Trophoblast cell (in vitro differentiated cells and primary cell): ENCODE measurements at regions not wholly inside any gene's neighbourhood (a gene's known extent, or its start where the extent isn't known, plus 50 kb on each side); places are given as distances from the start of the nearest gene placed in this dataset.

ENCODE experiments used
- DNase-seq, 2 donors: peaks; one replicate each; pipeline ENCODE4 v3.0.0-alpha.2; 2016
- H2AFZ ChIP-seq: 2 replicates; pipeline ENCODE4 v1.6.1; 2013; ENCODE audit warnings: low read length, moderate library complexity, mild to moderate bottlenecking; ENCODE audit not compliant: insufficient read depth, poor library complexity
- H2AK5ac ChIP-seq: 2 replicates; pipeline ENCODE4 v1.6.1; 2013; ENCODE audit warnings: mild to moderate bottlenecking, low read length
- H2BK120ac ChIP-seq: 2 replicates; pipeline ENCODE4 v1.6.1; 2013; ENCODE audit warnings: low read length, mild to moderate bottlenecking, moderate library complexity; ENCODE audit not compliant: insufficient read depth, poor library complexity
- H2BK12ac ChIP-seq: 2 replicates; pipeline ENCODE4 v1.6.1; 2013; ENCODE audit warnings: mild to moderate bottlenecking, low read length, moderate library complexity
- H2BK5ac ChIP-seq: 2 replicates; pipeline ENCODE4 v1.6.1; 2013; ENCODE audit warnings: low read length, low read depth, moderate library complexity, mild to moderate bottlenecking; ENCODE audit not compliant: poor library complexity
- H3K14ac ChIP-seq: 2 replicates; pipeline ENCODE4 v1.6.1; 2013; ENCODE audit warnings: mild to moderate bottlenecking, low read length
- H3K18ac ChIP-seq: 2 replicates; pipeline ENCODE4 v1.6.1; 2013; ENCODE audit warnings: mild to moderate bottlenecking, low read length
- H3K23ac ChIP-seq: 2 replicates; pipeline ENCODE4 v1.6.1; 2013; ENCODE audit warnings: low read length
- H3K27ac ChIP-seq: 2 replicates; pipeline ENCODE4 v1.5.1; 2013; ENCODE audit warnings: low read depth, mild to moderate bottlenecking, inconsistent platforms, low read length, moderate library complexity
- H3K27me3 ChIP-seq: 2 replicates; pipeline ENCODE4 v1.6.1; 2013; ENCODE audit warnings: inconsistent platforms, mild to moderate bottlenecking, low read length, moderate library complexity; ENCODE audit not compliant: insufficient read depth
- H3K36me3 ChIP-seq, 2 experiments: 1 replicate in 1 of 2; 2 replicates in 1 of 2; pipeline ENCODE4 v1.6.1; 2013; ENCODE audit warnings: low read length in 2 of 2, mild to moderate bottlenecking in 2 of 2, moderate library complexity in 1 of 2; ENCODE audit not compliant: insufficient read depth in 2 of 2, control insufficient read depth in 1 of 2
- H3K4ac ChIP-seq: 2 replicates; pipeline ENCODE4 v1.6.1; 2013; ENCODE audit warnings: low read depth, mild to moderate bottlenecking, low read length, moderate library complexity
- H3K4me1 ChIP-seq, 2 experiments: 1 replicate in 1 of 2; 2 replicates in 1 of 2; pipeline ENCODE4 v1.6.1; 2013; ENCODE audit warnings: low read length in 2 of 2, mild to moderate bottlenecking in 2 of 2, moderate library complexity in 1 of 2; ENCODE audit not compliant: insufficient read depth in 2 of 2, control insufficient read depth in 1 of 2
- H3K4me2 ChIP-seq: 2 replicates; pipeline ENCODE4 v1.6.1; 2013; ENCODE audit warnings: inconsistent platforms, mild to moderate bottlenecking, low read length, moderate library complexity
- H3K4me3 ChIP-seq: 2 replicates; pipeline ENCODE4 v1.5.1; 2013; ENCODE audit warnings: mild to moderate bottlenecking, low read depth, low read length, inconsistent platforms
- H3K79me1 ChIP-seq: one replicate; pipeline ENCODE4 v1.6.1; 2013; ENCODE audit warnings: low read length
- H3K79me2 ChIP-seq: 2 replicates; pipeline ENCODE4 v1.6.1; 2013; ENCODE audit warnings: low read length, mild to moderate bottlenecking; ENCODE audit not compliant: control insufficient read depth, insufficient read depth, poor library complexity
- H3K9ac ChIP-seq: 2 replicates; pipeline ENCODE4 v1.6.1; 2013; ENCODE audit warnings: mild to moderate bottlenecking, low read length
- H3K9me3 ChIP-seq: 2 replicates; pipeline ENCODE4 v1.6.1; 2013; ENCODE audit warnings: low read depth, mild to moderate bottlenecking, control low read depth, inconsistent platforms, low read length; ENCODE audit not compliant: insufficient read depth
- H4K12ac ChIP-seq: 2 replicates; pipeline ENCODE4 v1.6.1; 2013; ENCODE audit warnings: low read depth, mild to moderate bottlenecking, low read length, moderate library complexity
- H4K8ac ChIP-seq: 2 replicates; pipeline ENCODE4 v1.6.1; 2013; ENCODE audit warnings: low read depth, mild to moderate bottlenecking, low read length, moderate library complexity
- H4K91ac ChIP-seq: one replicate; pipeline ENCODE4 v1.6.1; 2013; ENCODE audit warnings: low read depth, mild to moderate bottlenecking, low read length, moderate library complexity
- WGBS: extraction: QIAGEN DNeasy Blood & Tissue Kit; methylation state at CpG from one replicate; pipeline ENCODE4 v1.1.7; 2013; ENCODE audit warnings: missing lambda C conversion rate; ENCODE audit not compliant: insufficient read length, insufficient coverage; ENCODE audit errors: extremely low coverage; 5-methylcytosine and 5-hydroxymethylcytosine counted together

- Histone ChIP-seq H3K18ac (no peak overlapping the region), H2BK5ac (no peak overlapping the region), H3K14ac (no peak overlapping the region), H2BK12ac (no peak overlapping the region), H3K79me1 (peaks cover 6% of the 10 kb centered on the region), H3K79me2 (no peaks in the 10 kb centered on the region), H3K9me3 (no peaks in the 10 kb centered on the region), H3K27me3 (no peaks in the 10 kb centered on the region), H2AK5ac (no peak overlapping the region), H3K36me3 (no peaks in the 10 kb centered on the region), H3K9ac (no peak overlapping the region), H2BK120ac (no peak overlapping the region), H2AFZ (no peak overlapping the region), H3K4me1 (no peaks in the 10 kb centered on the region), H4K91ac (no peak overlapping the region), H3K4me3 (no peak overlapping the region), H4K8ac (no peak overlapping the region), H3K27ac (no peak overlapping the region), H4K12ac (no peak overlapping the region), H3K4ac (no peak overlapping the region), H3K23ac (no peak overlapping the region), H3K4me2 (no peak overlapping the region)
- no CpG with 5 or more reads among the region's 7 CpGs for WGBS
- DNase-seq, result peak in 1 of 2 donors; percentile 38
Measured at GRCh38 chr6:148272597-148272996, 70.0 kb upstream of the SASH1 start.

GRCh38 chr6:148273962-148274752, 68.5 kb upstream of the SASH1 start:
- Histone ChIP-seq H4K91ac (no peak overlapping the region), H3K79me2 (no peaks in the 10 kb centered on the region), H3K9me3 (no peaks in the 10 kb centered on the region), H4K8ac (no peak overlapping the region), H3K27ac (no peak overlapping the region), H3K4ac (no peak overlapping the region), H2AFZ (peak overlapping the region; percentile 21), H3K4me1 (no peaks in the 10 kb centered on the region), H3K18ac (no peak overlapping the region), H2BK12ac (no peak overlapping the region), H3K36me3 (no peaks in the 10 kb centered on the region), H4K12ac (no peak overlapping the region), H3K4me3 (no peak overlapping the region), H2AK5ac (no peak overlapping the region), H3K4me2 (no peak overlapping the region), H2BK5ac (no peak overlapping the region), H3K23ac (no peak overlapping the region), H3K14ac (no peak overlapping the region), H3K9ac (no peak overlapping the region), H3K79me1 (peaks cover 5% of the 10 kb centered on the region), H3K27me3 (no peaks in the 10 kb centered on the region), H2BK120ac (no peak overlapping the region)
- DNase-seq, result peak in 1 of 2 donors; percentile 76
- no CpG with 5 or more reads among the region's 5 CpGs for WGBS

GRCh38 chr6:148274809-148275208, 67.8 kb upstream of the SASH1 start:
- Histone ChIP-seq H2AK5ac (no peak overlapping the region), H3K27me3 (no peaks in the 10 kb centered on the region), H3K4ac (no peak overlapping the region), H3K23ac (no peak overlapping the region), H4K91ac (no peak overlapping the region), H3K9ac (no peak overlapping the region), H3K14ac (no peak overlapping the region), H3K79me1 (peaks cover 4% of the 10 kb centered on the region), H3K4me2 (no peak overlapping the region), H3K27ac (no peak overlapping the region), H2BK5ac (no peak overlapping the region), H3K4me3 (no peak overlapping the region), H2AFZ (no peak overlapping the region), H3K79me2 (no peaks in the 10 kb centered on the region), H3K18ac (no peak overlapping the region), H4K8ac (no peak overlapping the region), H2BK120ac (no peak overlapping the region), H3K4me1 (no peaks in the 10 kb centered on the region), H2BK12ac (no peak overlapping the region), H4K12ac (no peak overlapping the region), H3K36me3 (no peaks in the 10 kb centered on the region), H3K9me3 (no peaks in the 10 kb centered on the region)
- DNase-seq, result no peak
- no CpG with 5 or more reads among the region's 2 CpGs for WGBS

- H3K79me2 ChIP-seq, result no peaks in the 10 kb centered on the region
- peaks cover 7 to 11% of the 10 kb centered on the region in 2 experiments for H3K4me1 ChIP-seq
- no peak overlapping the region for H3K23ac ChIP-seq
- no peak overlapping the region for H4K12ac ChIP-seq
- H3K18ac ChIP-seq, result no peak overlapping the region
- peaks cover 2% of the 10 kb centered on the region for H3K79me1 ChIP-seq
- H3K14ac ChIP-seq, result no peak overlapping the region
- no peak overlapping the region for H2BK120ac ChIP-seq
- no CpG with 5 or more reads among the region's 2 CpGs for WGBS
- no peak overlapping the region for H2AK5ac ChIP-seq
- H3K4me2 ChIP-seq, result no peak overlapping the region
- H2BK5ac ChIP-seq, result no peak overlapping the region
- H3K9ac ChIP-seq, result no peak overlapping the region
- H3K27me3 ChIP-seq, result no peaks in the 10 kb centered on the region
- no peaks in the 10 kb centered on the region for H3K9me3 ChIP-seq
- no peak for DNase-seq
- no peak overlapping the region for H2AFZ ChIP-seq
- no peak overlapping the region for H2BK12ac ChIP-seq
- no peak overlapping the region for H3K4ac ChIP-seq
- no peak overlapping the region for H4K91ac ChIP-seq
- H3K27ac ChIP-seq, result no peak overlapping the region
- H3K4me3 ChIP-seq, result no peak overlapping the region
- no peak overlapping the region for H4K8ac ChIP-seq
- H3K36me3 ChIP-seq, result no peaks in the 10 kb centered on the region
Measured at GRCh38 chr6:148285205-148285604, 57.4 kb upstream of the SASH1 start.
